HEK293T (cell line): ENCODE measurements at regions not wholly inside any gene's neighbourhood (a gene's known extent, or its start where the extent isn't known, plus 50 kb on each side); places are given as distances from the start of the nearest gene placed in this dataset.

Experiments used
- ARNT ChIP-seq: fragments of 450-650 bp; IDR thresholded peaks from 2 replicates; pipeline ENCODE4 v1.6.1; 2017; ENCODE audit warnings: mild to moderate bottlenecking
- BHLHE40 ChIP-seq: fragments of 450-650 bp; IDR thresholded peaks from 2 replicates; pipeline ENCODE4 v1.6.1; 2016; ENCODE audit warnings: mild to moderate bottlenecking, moderate library complexity, borderline replicate concordance
- CTBP1 ChIP-seq: fragments of 450-650 bp; IDR thresholded peaks from 2 replicates; pipeline ENCODE4 v1.6.1; 2016; ENCODE audit warnings: borderline replicate concordance
- ELF4 ChIP-seq: fragments of 450-650 bp; IDR thresholded peaks from 2 replicates; pipeline ENCODE4 v1.6.1; 2017; ENCODE audit warnings: antibody characterized with exemption
- FOXA1 ChIP-seq: fragments of 450-650 bp; IDR thresholded peaks from 2 replicates; pipeline ENCODE4 v1.6.1; 2016; ENCODE audit warnings: mild to moderate bottlenecking
- FOXK2 ChIP-seq: fragments of 450-650 bp; IDR thresholded peaks from 2 replicates; pipeline ENCODE4 v1.6.1; 2016; ENCODE audit warnings: mild to moderate bottlenecking
- HDGF ChIP-seq: fragments of 450-650 bp; IDR thresholded peaks from 2 replicates; pipeline ENCODE4 v1.6.1; 2017; ENCODE audit warnings: antibody characterized with exemption, borderline replicate concordance
- L3MBTL2 ChIP-seq: fragments of 450-650 bp; conservative IDR thresholded peaks from 2 replicates; pipeline ENCODE4 v1.6.1; 2016; ENCODE audit warnings: mild to moderate bottlenecking
- SP1 ChIP-seq: fragments of 450-650 bp; IDR thresholded peaks from 2 replicates; pipeline ENCODE4 v1.6.1; 2017
- SUZ12 ChIP-seq: fragments of 450-650 bp; IDR thresholded peaks from 2 replicates; pipeline ENCODE4 v1.6.1; 2016; ENCODE audit warnings: mild to moderate bottlenecking
- TARDBP ChIP-seq: fragments of 450-650 bp; IDR thresholded peaks from 2 replicates; pipeline ENCODE4 v1.6.1; 2016
- ZNF384 ChIP-seq: fragments of 450-650 bp; IDR thresholded peaks from 2 replicates; pipeline ENCODE4 v1.6.1; 2016
- TF ChIP-seq, protein P1 (sequence below): fragments of 450-650 bp; IDR thresholded peaks from 2 replicates; pipeline ENCODE4 v1.6.1; 2016

DNA sequence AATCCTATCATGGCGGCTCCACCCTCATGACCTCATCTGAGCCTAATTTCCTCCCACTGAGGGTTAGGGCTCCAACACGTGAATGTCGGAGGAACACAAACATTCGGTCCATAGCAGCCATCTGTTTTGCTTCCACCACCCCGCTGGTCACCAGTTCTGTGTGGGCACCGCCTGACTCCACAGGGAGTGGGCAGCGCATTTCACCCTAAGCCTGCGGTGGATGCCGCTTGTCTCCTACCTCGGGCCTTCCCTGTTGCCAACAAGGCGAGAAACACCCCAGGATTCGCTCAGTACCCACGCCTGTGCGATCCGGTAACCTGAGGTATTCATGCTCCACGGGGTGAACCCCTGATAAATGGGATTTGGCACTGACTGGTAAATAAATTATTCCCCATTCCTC lies 95.2 kb upstream of the PPP2R5C start:
- TF ChIP-seq CTBP1, result no peak
- no peak for TF ChIP-seq ELF4
- TF ChIP-seq SUZ12, result no peak
- no peak for TF ChIP-seq ZNF384
- TF ChIP-seq SP1, result no peak
- no peak for TF ChIP-seq FOXA1
- no peak for TF ChIP-seq FOXK2
- TF ChIP-seq TARDBP, result no peak
- TF ChIP-seq ARNT, result no peak
- no peak for TF ChIP-seq BHLHE40
- TF ChIP-seq, protein P1, sequence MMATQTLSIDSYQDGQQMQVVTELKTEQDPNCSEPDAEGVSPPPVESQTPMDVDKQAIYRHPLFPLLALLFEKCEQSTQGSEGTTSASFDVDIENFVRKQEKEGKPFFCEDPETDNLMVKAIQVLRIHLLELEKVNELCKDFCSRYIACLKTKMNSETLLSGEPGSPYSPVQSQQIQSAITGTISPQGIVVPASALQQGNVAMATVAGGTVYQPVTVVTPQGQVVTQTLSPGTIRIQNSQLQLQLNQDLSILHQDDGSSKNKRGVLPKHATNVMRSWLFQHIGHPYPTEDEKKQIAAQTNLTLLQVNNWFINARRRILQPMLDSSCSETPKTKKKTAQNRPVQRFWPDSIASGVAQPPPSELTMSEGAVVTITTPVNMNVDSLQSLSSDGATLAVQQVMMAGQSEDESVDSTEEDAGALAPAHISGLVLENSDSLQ, result no peak
- TF ChIP-seq L3MBTL2, result no peak
- no peak for TF ChIP-seq HDGF
